Activated CD8-positive, alpha-beta T cell treated with anti-CD3 and anti-CD28 coated beads for 36 hours (primary cell): ENCODE measurements at regions not wholly inside any gene's neighbourhood (a gene's known extent, or its start where the extent isn't known, plus 50 kb on each side); places are given as distances from the start of the nearest gene placed in this dataset.
"Not testable (repeated sequence)": the region's sequence is repeated elsewhere in the genome, so short reads cannot be mapped to it uniquely, and the experiment has no call there.

Experiments used
- ATAC-seq: fragments of 200-7000 bp; cut with Tn5 transposase; one replicate; pipeline ENCODE4 v1.10.0; 2021; ENCODE audit warnings: mild to moderate bottlenecking, moderate library complexity
- CTCF ChIA-PET: fragments of 350-600 bp; sonication (Branson Sonifier 250); formaldehyde crosslinking; loops from one replicate; lab custom pipeline; 2021; ENCODE audit warnings: antibody characterized with exemption; lab: Charles Lee
- POLR2A ChIA-PET: fragments of 350-600 bp; sonication (Branson Sonifier 250); formaldehyde crosslinking; loops from one replicate; lab custom pipeline; 2021; ENCODE audit warnings: antibody characterized with exemption; lab: Charles Lee
- DNase-seq: peaks from one replicate; pipeline ENCODE4 v3.0.0-alpha.2; 2020
- H3K27ac Mint-ChIP-seq: one replicate; pipeline ENCODE4 v1.8.0; 2021; ENCODE audit warnings: mild to moderate bottlenecking, mixed read lengths
- H3K27me3 Mint-ChIP-seq: one replicate; pipeline ENCODE4 v1.8.0; 2021; ENCODE audit warnings: mixed read lengths
- H3K36me3 Mint-ChIP-seq: one replicate; pipeline ENCODE4 v1.8.0; 2021; ENCODE audit warnings: low read depth, mixed read lengths
- H3K4me1 Mint-ChIP-seq: one replicate; pipeline ENCODE4 v1.8.0; 2021; ENCODE audit warnings: low read depth, mixed read lengths
- H3K4me3 Mint-ChIP-seq: one replicate; pipeline ENCODE4 v1.8.0; 2021; ENCODE audit warnings: mild to moderate bottlenecking, moderate library complexity, mixed read lengths
- H3K9me3 Mint-ChIP-seq: one replicate; pipeline ENCODE4 v1.8.0; 2021; ENCODE audit warnings: mixed read lengths
- intact Hi-C: fragments of 100-400 bp; cut with micrococcal nuclease; formaldehyde crosslinking; loops from one replicate; pipeline ENCODE4 v1.10.0; 2022

DNA sequence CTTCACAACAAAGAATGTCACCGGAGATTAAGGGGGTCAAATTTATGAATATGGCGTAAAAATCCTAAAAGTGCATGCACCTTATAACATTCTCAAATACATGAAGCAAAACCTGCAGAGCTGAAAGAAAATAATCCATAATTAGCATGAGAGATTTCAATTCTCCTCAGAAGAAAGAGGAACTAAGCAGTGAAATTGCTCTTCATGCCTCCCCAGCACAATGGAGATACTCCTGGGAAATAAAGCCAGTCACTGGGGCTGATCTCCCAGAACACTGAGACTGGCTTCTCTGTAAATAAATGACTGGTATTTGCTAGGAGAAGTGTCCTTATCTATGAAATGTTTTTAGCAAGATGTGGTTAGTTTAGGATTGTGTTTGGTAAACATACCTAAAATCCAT is 68.1 kb downstream of the GOLGA6L6 start:
- H3K4me3 Mint-ChIP-seq, POLR2A ChIA-PET, H3K27ac Mint-ChIP-seq, CTCF ChIA-PET, H3K4me1 Mint-ChIP-seq, H3K27me3 Mint-ChIP-seq, H3K36me3 Mint-ChIP-seq, DNase-seq, ATAC-seq, H3K9me3 Mint-ChIP-seq, intact Hi-C loops: not testable (repeated sequence)

DNA sequence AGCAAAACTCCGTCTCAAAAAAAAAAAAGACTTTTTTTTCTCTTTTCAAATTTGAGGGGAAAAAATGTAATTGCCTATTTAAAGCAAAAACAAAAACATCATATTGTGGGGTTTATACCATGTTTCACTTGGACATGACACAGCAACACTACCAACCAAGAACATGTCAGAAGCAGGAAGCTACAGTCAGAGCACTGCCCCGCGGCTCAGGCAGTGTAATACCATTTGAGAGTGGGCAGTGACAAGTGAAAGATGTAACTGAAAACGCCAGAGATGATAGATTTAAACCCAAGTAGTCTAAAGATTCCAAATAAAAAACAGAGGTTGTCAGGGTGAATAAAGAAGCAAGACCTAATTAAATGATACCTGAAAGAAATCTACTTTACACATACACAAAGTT is 68.6 kb downstream of the GOLGA6L6 start:
- H3K36me3 Mint-ChIP-seq, H3K27ac Mint-ChIP-seq, ATAC-seq, DNase-seq, intact Hi-C loops, H3K4me3 Mint-ChIP-seq, H3K27me3 Mint-ChIP-seq, POLR2A ChIA-PET, H3K4me1 Mint-ChIP-seq, CTCF ChIA-PET, H3K9me3 Mint-ChIP-seq: not testable (repeated sequence)

DNA sequence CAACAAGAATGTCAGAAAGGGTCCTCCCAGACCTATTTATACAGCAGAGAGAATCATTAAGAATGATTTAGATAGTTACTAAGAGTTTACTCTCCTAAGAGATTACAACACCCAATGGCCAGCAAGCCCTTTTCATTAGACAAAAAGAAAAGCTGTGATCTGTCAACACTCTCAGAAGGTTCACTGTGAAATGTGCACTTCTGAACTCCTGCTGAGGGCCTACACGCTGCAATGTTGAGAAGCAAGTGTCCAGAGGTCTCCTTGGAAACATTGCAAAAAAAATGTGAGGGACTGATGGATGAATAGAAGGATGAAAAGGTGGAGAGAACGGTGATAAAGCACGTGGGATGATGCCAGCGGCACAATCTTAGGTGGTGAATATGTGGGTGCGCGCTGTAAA is 70.8 kb downstream of the GOLGA6L6 start:
- DNase-seq, H3K4me3 Mint-ChIP-seq, ATAC-seq, H3K27me3 Mint-ChIP-seq, intact Hi-C loops, H3K27ac Mint-ChIP-seq, POLR2A ChIA-PET, H3K36me3 Mint-ChIP-seq, H3K4me1 Mint-ChIP-seq, H3K9me3 Mint-ChIP-seq, CTCF ChIA-PET: not testable (repeated sequence)

DNA sequence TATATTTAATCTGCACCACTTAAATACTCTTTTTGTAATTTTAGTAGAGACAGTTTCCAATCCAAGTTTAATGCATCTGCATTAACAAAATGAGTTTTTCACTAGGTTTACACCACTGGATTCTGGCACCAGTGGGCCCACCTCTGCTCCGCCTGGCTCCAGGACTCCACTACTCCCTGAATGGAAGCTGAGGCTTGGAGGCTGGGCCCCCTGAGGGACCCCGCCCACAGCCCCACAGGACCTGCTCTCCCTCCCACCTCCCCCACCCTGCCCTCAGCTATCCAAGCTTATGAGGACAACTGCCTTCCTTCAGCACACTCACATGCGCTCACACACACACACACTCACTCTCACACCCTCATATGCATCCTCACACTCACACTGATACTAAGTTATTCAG is 100.5 kb downstream of the GOLGA6L6 start:
- H3K4me1 Mint-ChIP-seq, ATAC-seq, H3K27ac Mint-ChIP-seq, DNase-seq, POLR2A ChIA-PET, H3K36me3 Mint-ChIP-seq, H3K9me3 Mint-ChIP-seq, intact Hi-C loops, H3K27me3 Mint-ChIP-seq, H3K4me3 Mint-ChIP-seq, CTCF ChIA-PET: not testable (repeated sequence)

DNA sequence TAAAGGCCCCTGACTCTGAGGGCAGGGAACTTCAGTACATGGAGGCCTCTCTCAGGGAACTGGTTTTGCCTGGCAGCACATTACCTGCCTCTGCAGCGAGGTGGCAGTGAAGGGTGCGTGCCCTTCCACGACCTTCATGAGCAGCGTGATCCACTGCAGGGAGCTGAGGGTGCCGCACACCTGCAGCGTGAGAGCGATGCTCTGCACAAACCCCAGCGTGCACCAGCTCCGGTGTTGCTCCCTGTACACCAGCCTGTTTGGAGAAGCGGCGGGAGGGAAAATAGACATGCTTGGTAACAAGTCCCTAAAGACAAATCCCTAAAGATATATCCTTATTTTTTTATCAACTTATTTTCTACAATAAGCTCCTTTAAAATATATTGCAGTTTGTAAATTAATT is 101.2 kb downstream of the GOLGA6L6 start:
- H3K36me3 Mint-ChIP-seq, POLR2A ChIA-PET, CTCF ChIA-PET, intact Hi-C loops, ATAC-seq, H3K4me1 Mint-ChIP-seq, H3K4me3 Mint-ChIP-seq, DNase-seq, H3K27ac Mint-ChIP-seq, H3K27me3 Mint-ChIP-seq, H3K9me3 Mint-ChIP-seq: not testable (repeated sequence)

DNA sequence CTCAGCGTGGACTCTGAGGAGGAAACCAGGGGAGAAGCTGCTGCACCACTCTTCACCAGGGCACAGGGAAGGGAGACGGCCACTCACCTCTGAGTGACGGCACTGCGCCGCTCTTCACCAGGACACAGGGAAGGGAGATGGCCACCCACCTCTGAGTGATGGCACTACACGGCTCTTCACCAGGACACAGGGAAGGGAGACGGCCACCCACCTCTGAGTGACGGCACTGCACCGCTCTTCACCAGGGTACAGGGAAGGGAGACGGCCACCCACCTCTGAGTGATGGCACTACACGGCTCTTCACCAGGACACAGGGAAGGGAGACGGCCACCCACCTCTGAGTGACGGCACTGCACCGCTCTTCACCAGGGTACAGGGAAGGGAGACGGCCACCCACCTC is 102.5 kb downstream of the GOLGA6L6 start:
- H3K36me3 Mint-ChIP-seq, H3K4me1 Mint-ChIP-seq, CTCF ChIA-PET, DNase-seq, H3K27ac Mint-ChIP-seq, ATAC-seq, H3K27me3 Mint-ChIP-seq, POLR2A ChIA-PET, H3K9me3 Mint-ChIP-seq, intact Hi-C loops, H3K4me3 Mint-ChIP-seq: not testable (repeated sequence)

DNA sequence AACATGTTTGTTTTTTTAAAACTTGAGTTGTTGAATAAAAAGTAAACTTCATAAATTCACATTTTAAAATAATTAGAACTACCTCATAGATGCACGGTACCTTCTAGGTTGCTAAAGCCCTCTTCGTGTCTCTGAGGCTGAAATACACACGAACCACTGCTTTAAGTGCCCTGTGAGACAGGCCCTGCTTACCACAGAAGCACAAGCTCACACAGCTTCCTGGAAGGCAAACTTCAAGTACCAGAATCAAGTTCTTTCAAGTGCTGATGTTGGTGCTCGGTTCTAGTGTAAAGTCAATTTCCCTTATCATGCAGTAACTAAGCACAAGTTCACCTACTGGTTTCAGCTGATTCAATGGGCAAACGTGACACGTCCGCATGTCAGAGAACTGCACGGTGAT is 103.3 kb downstream of the GOLGA6L6 start:
- ATAC-seq, H3K27ac Mint-ChIP-seq, CTCF ChIA-PET, H3K4me3 Mint-ChIP-seq, H3K36me3 Mint-ChIP-seq, H3K4me1 Mint-ChIP-seq, H3K9me3 Mint-ChIP-seq, DNase-seq, POLR2A ChIA-PET, H3K27me3 Mint-ChIP-seq, intact Hi-C loops: not testable (repeated sequence)

DNA sequence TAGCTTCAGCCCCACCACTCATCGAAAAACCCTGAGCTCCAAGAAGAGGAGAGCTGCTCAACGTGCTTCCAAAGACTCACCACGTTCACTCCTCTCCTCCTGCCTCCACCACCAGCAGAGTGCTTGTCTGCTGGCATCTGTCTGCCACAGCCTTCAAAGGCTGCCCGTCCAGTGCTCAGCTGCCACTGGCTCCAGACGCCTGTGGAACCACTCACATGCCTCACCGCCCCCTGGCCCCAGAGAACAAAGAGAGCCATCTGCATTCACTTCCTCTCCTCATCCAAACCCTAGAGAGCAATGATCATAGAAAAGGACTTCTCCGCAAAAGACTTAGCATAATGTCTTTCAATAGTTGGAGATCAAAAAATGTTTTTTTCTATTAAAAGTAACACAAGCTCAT is 108.1 kb downstream of the GOLGA6L6 start:
- H3K9me3 Mint-ChIP-seq, H3K36me3 Mint-ChIP-seq, DNase-seq, H3K4me1 Mint-ChIP-seq, H3K27me3 Mint-ChIP-seq, ATAC-seq, H3K4me3 Mint-ChIP-seq, CTCF ChIA-PET, POLR2A ChIA-PET, H3K27ac Mint-ChIP-seq, intact Hi-C loops: not testable (repeated sequence)

DNA sequence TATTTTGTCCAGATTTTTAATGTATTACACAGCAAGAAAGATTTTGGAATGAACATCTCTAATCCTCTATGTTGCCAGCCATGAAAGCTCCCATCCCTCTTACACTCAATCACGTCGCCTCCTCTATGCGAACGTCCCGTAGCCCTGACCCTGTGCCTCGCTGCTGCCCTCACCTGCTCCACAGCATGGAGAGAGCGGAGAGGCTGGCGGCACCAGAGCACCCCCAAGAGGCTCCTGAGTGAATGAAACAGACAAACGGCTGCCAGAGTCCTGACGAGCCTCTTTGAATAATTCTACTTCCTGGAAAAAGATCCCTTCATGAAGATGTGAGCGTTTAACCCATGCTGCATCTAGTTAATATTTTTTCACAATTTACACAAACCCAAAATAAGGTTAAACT is 111.1 kb downstream of the GOLGA6L6 start:
- intact Hi-C loops = not testable (repeated sequence)

DNA sequence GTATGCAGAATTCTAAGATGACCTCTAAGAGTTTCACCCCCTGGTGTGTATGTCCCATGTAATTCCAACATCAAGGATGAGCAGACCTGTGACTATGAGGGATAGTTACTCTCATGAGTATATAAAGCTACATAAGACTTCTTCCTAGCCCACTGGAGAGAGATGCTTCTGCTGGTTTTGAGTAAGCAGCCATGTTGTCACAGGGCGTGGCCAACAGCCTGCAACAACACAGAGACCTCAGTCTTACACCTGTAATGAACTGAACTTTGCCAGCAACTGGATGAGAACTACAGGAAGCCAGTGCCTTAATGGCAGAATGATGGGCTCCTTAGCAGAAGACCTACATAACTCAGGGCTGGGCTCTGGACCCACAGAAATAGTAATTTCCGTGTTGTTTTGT is 120.9 kb downstream of the GOLGA6L6 start:
- H3K4me1 Mint-ChIP-seq, H3K27me3 Mint-ChIP-seq, DNase-seq, H3K27ac Mint-ChIP-seq, CTCF ChIA-PET, intact Hi-C loops, H3K4me3 Mint-ChIP-seq, POLR2A ChIA-PET, H3K9me3 Mint-ChIP-seq, ATAC-seq, H3K36me3 Mint-ChIP-seq: not testable (repeated sequence)

More for the DNA sequence above, 111.1 kb downstream of the GOLGA6L6 start:
- H3K4me1 Mint-ChIP-seq, H3K27ac Mint-ChIP-seq, H3K9me3 Mint-ChIP-seq, H3K36me3 Mint-ChIP-seq, DNase-seq, H3K27me3 Mint-ChIP-seq, H3K4me3 Mint-ChIP-seq, CTCF ChIA-PET, POLR2A ChIA-PET: not testable (repeated sequence)
- peak; percentile 67 for ATAC-seq

DNA sequence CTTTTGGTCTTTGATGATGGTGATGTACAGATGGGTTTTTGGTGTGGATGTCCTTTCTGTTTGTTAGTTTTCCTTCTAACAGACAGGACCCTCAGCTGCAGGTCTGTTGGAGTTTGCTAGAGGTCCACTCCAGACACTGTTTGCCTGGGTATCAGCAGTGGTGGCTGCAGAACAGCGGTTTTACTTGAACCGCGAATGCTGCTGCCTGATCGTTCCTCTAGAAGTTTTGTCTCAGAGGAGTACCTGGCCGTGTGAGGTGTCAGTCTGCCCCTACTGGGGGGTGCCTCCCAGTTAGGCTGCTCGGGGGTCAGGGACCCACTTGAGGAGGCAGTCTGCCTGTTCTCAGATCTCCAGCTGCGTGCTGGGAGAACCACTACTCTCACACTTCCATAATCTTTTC is 125.0 kb downstream of the GOLGA6L6 start:
- H3K9me3 Mint-ChIP-seq, ATAC-seq, POLR2A ChIA-PET, DNase-seq, H3K27ac Mint-ChIP-seq, H3K36me3 Mint-ChIP-seq, H3K27me3 Mint-ChIP-seq, H3K4me3 Mint-ChIP-seq, intact Hi-C loops, H3K4me1 Mint-ChIP-seq, CTCF ChIA-PET: not testable (repeated sequence)

DNA sequence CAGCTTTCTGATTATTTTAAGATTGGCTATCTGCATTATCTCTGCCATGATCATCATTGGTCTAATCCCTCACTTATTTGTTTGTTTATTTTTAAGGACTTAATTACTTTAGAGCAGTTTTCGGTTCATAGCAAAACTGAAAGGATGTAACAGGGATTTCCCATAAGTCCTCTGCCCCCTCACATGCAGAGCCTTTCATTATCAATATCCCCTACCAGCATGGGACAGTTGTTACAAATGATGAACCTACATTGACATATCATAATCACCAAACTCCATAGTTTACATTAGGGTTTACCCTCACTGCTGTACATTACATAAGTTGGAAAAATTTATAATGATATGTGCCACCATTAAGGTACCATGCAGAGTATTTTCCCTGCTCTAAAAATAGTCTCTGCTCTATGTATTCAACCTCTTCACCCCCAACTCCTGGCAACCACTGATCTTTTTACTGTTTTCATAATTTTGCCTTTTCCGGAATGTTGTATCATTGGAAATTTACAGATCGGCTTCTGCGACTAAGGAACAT is 131.9 kb downstream of the GOLGA6L6 start:
- H3K4me1 Mint-ChIP-seq, H3K27me3 Mint-ChIP-seq, CTCF ChIA-PET, DNase-seq, ATAC-seq, H3K9me3 Mint-ChIP-seq, POLR2A ChIA-PET, H3K36me3 Mint-ChIP-seq, H3K4me3 Mint-ChIP-seq, intact Hi-C loops, H3K27ac Mint-ChIP-seq: not testable (repeated sequence)
